ENCODE measurements at regions not wholly inside any gene's neighbourhood (a gene's known extent, or its start where the extent isn't known, plus 50 kb on each side); places are given as distances from the start of the nearest gene placed in this dataset.

- DNase-seq (ENCODE audit: low spot score), result no peak
- Histone ChIP-seq H3K4me3 (ENCODE audit: low read depth, low read length, poor library complexity, severe bottlenecking) (no peak overlapping the region), H3K79me2 (ENCODE audit: insufficient read depth, low read depth, low read length) (no peaks in the 10 kb centered on the region), H3K4me2 (ENCODE audit: low read length) (no peak overlapping the region), H2AFZ (ENCODE audit: low read length) (no peak overlapping the region), H3K9me3 (ENCODE audit: low read length) (no peaks in the 10 kb centered on the region), H3K27ac (ENCODE audit: low read depth, low read length, poor library complexity, severe bottlenecking) (no peak overlapping the region), H4K20me1 (ENCODE audit: insufficient read depth, low read length) (no peaks in the 10 kb centered on the region), H3K36me3 (ENCODE audit: insufficient read depth, low read length) (no peaks in the 10 kb centered on the region), H3K4me1 (ENCODE audit: insufficient read depth, low read length, poor library complexity, severe bottlenecking) (no peaks in the 10 kb centered on the region), H3K9me2 (ENCODE audit: insufficient read depth, low read length) (no peaks in the 10 kb centered on the region)
- no TSS peak for BruUV-seq (replicated peaks)
- TF ChIP-seq CTCF (conservative IDR thresholded peaks at IDR 0.05; ENCODE audit: low read length), result no peak
- intact Hi-C loops (cut with micrococcal nuclease; ENCODE audit: unreplicated experiment), result no loop called here
- CTCF ChIA-PET (ENCODE audit: unreplicated experiment), result no interaction called here
- POLR2A ChIA-PET, result no interaction called here
Observed at GRCh38 chr19:31512181-31512970, 163.1 kb upstream of the TSHZ3 start.

- no peaks in the 10 kb centered on the region for H3K36me3 ChIP-seq (ENCODE audit: insufficient read depth, low read length)
- H3K9me2 ChIP-seq (ENCODE audit: insufficient read depth, low read length), result no peaks in the 10 kb centered on the region
- BruUV-seq (replicated peaks), result no TSS peak
- no peak overlapping the region for H3K27ac ChIP-seq (ENCODE audit: low read depth, low read length, poor library complexity, severe bottlenecking)
- no peaks in the 10 kb centered on the region for H3K4me1 ChIP-seq (ENCODE audit: insufficient read depth, low read length, poor library complexity, severe bottlenecking)
- no peak overlapping the region for H3K4me2 ChIP-seq (ENCODE audit: low read length)
- no peak for DNase-seq (ENCODE audit: low spot score)
- no peaks in the 10 kb centered on the region for H3K9me3 ChIP-seq (ENCODE audit: low read length)
- intact Hi-C loops (cut with micrococcal nuclease; ENCODE audit: unreplicated experiment), result no loop called here
- TF ChIP-seq EZH2phosphoT487 (IDR thresholded peaks at IDR 0.05; ENCODE audit: borderline replicate concordance, low read depth, low read length) (no peak), CTCF (conservative IDR thresholded peaks at IDR 0.05; ENCODE audit: low read length) (no peak)
- ChIA-PET POLR2A (no interaction called here), CTCF (ENCODE audit: unreplicated experiment) (interaction anchor here (0.7 kb wide), 1 partner anchor 35 kb away, joined by 10 read pairs; no protein-coding TSS in a partner anchor)
- no peaks in the 10 kb centered on the region for H3K79me2 ChIP-seq (ENCODE audit: insufficient read depth, low read depth, low read length)
- no peak overlapping the region for H3K4me3 ChIP-seq (ENCODE audit: low read depth, low read length, poor library complexity, severe bottlenecking)
- H4K20me1 ChIP-seq (ENCODE audit: insufficient read depth, low read length), result no peaks in the 10 kb centered on the region
- H2AFZ ChIP-seq (ENCODE audit: low read length), result no peak overlapping the region
Observed at GRCh38 chr19:31513841-31514240, 164.6 kb upstream of the TSHZ3 start.

- Histone ChIP-seq H3K4me3 (ENCODE audit: low read depth, low read length, poor library complexity, severe bottlenecking) (no peak overlapping the region), H2AFZ (ENCODE audit: low read length) (no peak overlapping the region), H3K36me3 (ENCODE audit: insufficient read depth, low read length) (no peaks in the 10 kb centered on the region), H3K9me2 (ENCODE audit: insufficient read depth, low read length) (no peaks in the 10 kb centered on the region), H3K9me3 (ENCODE audit: low read length) (no peaks in the 10 kb centered on the region), H4K20me1 (ENCODE audit: insufficient read depth, low read length) (no peaks in the 10 kb centered on the region), H3K4me1 (ENCODE audit: insufficient read depth, low read length, poor library complexity, severe bottlenecking) (no peaks in the 10 kb centered on the region), H3K27ac (ENCODE audit: low read depth, low read length, poor library complexity, severe bottlenecking) (no peak overlapping the region), H3K4me2 (ENCODE audit: low read length) (no peak overlapping the region), H3K79me2 (ENCODE audit: insufficient read depth, low read depth, low read length) (no peaks in the 10 kb centered on the region)
- no TSS peak for BruUV-seq (replicated peaks)
- intact Hi-C loops (cut with micrococcal nuclease; ENCODE audit: unreplicated experiment), result no loop called here
- DNase-seq (ENCODE audit: low spot score), result no peak
- ChIA-PET CTCF (ENCODE audit: unreplicated experiment) (no interaction called here), POLR2A (no interaction called here)
- TF ChIP-seq EZH2phosphoT487 (IDR thresholded peaks at IDR 0.05; ENCODE audit: borderline replicate concordance, low read depth, low read length), result no peak
- no peak for TF ChIP-seq CTCF (conservative IDR thresholded peaks at IDR 0.05; ENCODE audit: low read length)
Observed at GRCh38 chr19:31515931-31516330, 166.7 kb upstream of the TSHZ3 start.
